Brain microvascular endothelial cell (primary cell): ENCODE measurements at regions not wholly inside any gene's neighbourhood (a gene's known extent, or its start where the extent isn't known, plus 50 kb on each side); places are given as distances from the start of the nearest gene placed in this dataset.

Source experiments
- DNase-seq: peaks from one replicate; pipeline ENCODE4 v3.0.0-alpha.2; 2020
- H3K27ac ChIP-seq: fragments of 250-450 bp; sonication (Bioruptor Pico); 2 replicates; pipeline ENCODE4 v1.5.1; 2020; ENCODE audit warnings: mild to moderate bottlenecking, moderate library complexity
- H3K27me3 ChIP-seq: fragments of 250-450 bp; sonication (Bioruptor Pico); replicated peaks from 2 replicates; pipeline ENCODE4 v1.5.1; 2020; ENCODE audit warnings: mild to moderate bottlenecking
- H3K36me3 ChIP-seq: fragments of 250-450 bp; sonication (Bioruptor Pico); replicated peaks from 2 replicates; pipeline ENCODE4 v1.5.1; 2020; ENCODE audit warnings: mild to moderate bottlenecking
- H3K4me3 ChIP-seq: 2 replicates; pipeline ENCODE4 v1.5.1; 2011; ENCODE audit warnings: low read depth, mild to moderate bottlenecking, control low read depth, low read length, moderate library complexity
- CTCF ChIP-seq: IDR thresholded peaks from 2 replicates; pipeline ENCODE4 v1.5.1; 2011; ENCODE audit warnings: low read depth, mild to moderate bottlenecking, moderate library complexity, low read length, control low read depth, inconsistent platforms; ENCODE audit errors: missing control alignments
- in situ Hi-C: cut with HindIII; loops from 2 replicates; pipeline ENCODE4 v1.10.0; 2017; ENCODE audit warnings: low sequenced_read_pairs, low pct_ligation_motif_present

GRCh38 chr14:84025106-84026012 lies 1504.6 kb upstream of the FLRT2 start:
- in situ Hi-C loops: no loop called here
- TF ChIP-seq CTCF: no peak
- no peak for DNase-seq
- Histone ChIP-seq H3K27me3 (no peaks in the 10 kb centered on the region), H3K4me3 (no peak overlapping the region), H3K27ac (no peak overlapping the region), H3K36me3 (no peaks in the 10 kb centered on the region)

DNA sequence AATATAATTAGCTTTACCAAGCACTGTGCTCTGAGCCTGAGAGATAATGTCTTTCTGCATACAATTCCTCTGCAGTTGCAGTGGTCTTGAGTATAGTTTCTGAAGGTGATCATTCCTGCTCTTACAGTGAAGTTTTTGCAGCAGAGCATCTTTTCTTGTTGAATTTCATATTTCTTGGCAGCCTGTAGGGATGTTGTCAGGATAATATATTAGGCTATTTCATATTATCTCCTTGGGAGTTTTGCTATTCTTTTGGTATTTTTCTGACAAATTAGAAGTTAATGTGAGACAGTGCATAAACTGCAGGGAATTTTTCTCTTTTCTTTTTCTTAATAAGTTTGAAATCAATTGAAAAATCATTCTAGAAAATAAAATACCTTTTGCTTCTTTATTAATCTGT lies 1502.6 kb upstream of the FLRT2 start:
- no peak for TF ChIP-seq CTCF
- H3K27ac ChIP-seq: no peak overlapping the region
- in situ Hi-C loops: no loop called here

DNA sequence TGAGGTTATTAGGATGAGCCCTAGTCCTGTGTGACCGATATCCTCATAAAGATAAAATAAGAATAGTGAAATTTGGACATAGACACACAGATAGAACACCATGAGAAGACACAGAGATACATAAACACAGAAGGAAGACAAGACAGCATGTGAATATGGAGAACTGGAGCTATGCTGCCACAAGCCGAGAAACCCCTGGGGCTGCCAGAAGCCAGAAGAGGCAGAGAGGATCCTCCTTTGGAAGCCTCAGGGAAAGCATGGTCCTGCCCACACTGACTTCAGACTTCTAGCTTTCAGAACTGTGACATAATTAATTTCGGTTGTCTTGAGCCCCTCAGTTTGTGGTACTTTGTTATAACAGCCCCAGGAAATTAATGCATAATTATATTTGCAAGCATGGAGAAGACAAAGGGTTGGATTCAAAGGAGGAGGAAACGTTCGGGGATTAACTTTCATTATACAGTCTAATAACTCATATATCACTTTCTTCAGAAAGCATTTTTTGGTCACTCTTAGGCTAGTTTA lies 1501.8 kb upstream of the FLRT2 start:
- Histone ChIP-seq H3K4me3 (no peak overlapping the region), H3K36me3 (no peaks in the 10 kb centered on the region), H3K27me3 (no peaks in the 10 kb centered on the region), H3K27ac (no peak overlapping the region)
- no peak for TF ChIP-seq CTCF
- no peak for DNase-seq
- in situ Hi-C loops: no loop called here

More for the DNA sequence above, 1502.6 kb upstream of the FLRT2 start:
- no peaks in the 10 kb centered on the region for H3K36me3 ChIP-seq
- no peak overlapping the region for H3K4me3 ChIP-seq
- DNase-seq: no peak
- no peaks in the 10 kb centered on the region for H3K27me3 ChIP-seq

DNA sequence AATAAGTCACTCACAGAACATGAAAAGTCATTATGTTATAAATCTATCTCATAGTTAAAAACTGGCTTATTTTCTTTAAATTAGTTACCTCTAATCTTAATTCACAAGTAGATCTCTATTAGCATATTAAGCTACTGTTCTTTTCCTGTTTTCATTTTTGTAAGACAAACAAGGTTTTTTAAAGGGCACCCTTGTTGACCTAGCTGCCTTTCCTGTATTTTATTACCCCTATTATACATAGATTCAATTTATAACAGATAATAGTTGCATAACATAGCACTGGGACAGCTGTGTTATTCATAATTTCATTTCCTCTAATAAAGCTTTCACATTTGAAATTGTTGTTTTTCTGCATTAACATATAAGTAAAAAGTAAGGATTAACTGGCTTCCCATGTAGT lies 1500.7 kb upstream of the FLRT2 start:
- no peak for TF ChIP-seq CTCF
- Histone ChIP-seq H3K27ac (no peak overlapping the region), H3K4me3 (no peak overlapping the region), H3K36me3 (no peaks in the 10 kb centered on the region), H3K27me3 (no peaks in the 10 kb centered on the region)
- DNase-seq: no peak
- in situ Hi-C loops: no loop called here

GRCh38 chr14:84029720-84030119 lies 1500.2 kb upstream of the FLRT2 start:
- no peaks in the 10 kb centered on the region for H3K27me3 ChIP-seq
- no peak for TF ChIP-seq CTCF

More at GRCh38 chr14:84029720-84030119, 1500.2 kb upstream of the FLRT2 start:
- Histone ChIP-seq H3K36me3 (no peaks in the 10 kb centered on the region), H3K27ac (no peak overlapping the region), H3K4me3 (no peak overlapping the region)
- peak; percentile 31 for DNase-seq
- in situ Hi-C loops: no loop called here
